Activated CD4-positive, alpha-beta memory T cell treated with anti-CD3 and anti-CD28 coated beads, Interleukin-2, amount 10 ng/mL, durations not matched to agents 7 days and 5 days (primary cell): ENCODE measurements at regions not wholly inside any gene's neighbourhood (a gene's known extent, or its start where the extent isn't known, plus 50 kb on each side); places are given as distances from the start of the nearest gene placed in this dataset.

Source experiments
- CTCF ChIA-PET: fragments of 350-600 bp; sonication (Branson Sonifier 250); formaldehyde crosslinking; loops from one replicate; lab custom pipeline; 2021; ENCODE audit warnings: antibody characterized with exemption, inconsistent platforms; lab: Charles Lee
- POLR2A ChIA-PET: fragments of 350-600 bp; sonication (Branson Sonifier 250); formaldehyde crosslinking; loops from one replicate; lab custom pipeline; 2021; ENCODE audit warnings: antibody characterized with exemption; lab: Charles Lee
- DNase-seq: peaks from one replicate; pipeline ENCODE4 v3.0.0-alpha.2; 2020
- H3K27ac Mint-ChIP-seq: one replicate; pipeline ENCODE4 v1.8.0; 2021; ENCODE audit warnings: mild to moderate bottlenecking, mixed read lengths
- H3K27me3 Mint-ChIP-seq: one replicate; pipeline ENCODE4 v1.8.0; 2021; ENCODE audit warnings: mixed read lengths
- H3K36me3 Mint-ChIP-seq: one replicate; pipeline ENCODE4 v1.8.0; 2021; ENCODE audit warnings: low read depth, mixed read lengths
- H3K4me1 Mint-ChIP-seq: one replicate; pipeline ENCODE4 v1.8.0; 2021; ENCODE audit warnings: mixed read lengths
- H3K4me3 Mint-ChIP-seq: one replicate; pipeline ENCODE4 v1.8.0; 2021; ENCODE audit warnings: mild to moderate bottlenecking, mixed read lengths
- H3K9me3 Mint-ChIP-seq: one replicate; pipeline ENCODE4 v1.8.0; 2021; ENCODE audit warnings: mixed read lengths

DNA sequence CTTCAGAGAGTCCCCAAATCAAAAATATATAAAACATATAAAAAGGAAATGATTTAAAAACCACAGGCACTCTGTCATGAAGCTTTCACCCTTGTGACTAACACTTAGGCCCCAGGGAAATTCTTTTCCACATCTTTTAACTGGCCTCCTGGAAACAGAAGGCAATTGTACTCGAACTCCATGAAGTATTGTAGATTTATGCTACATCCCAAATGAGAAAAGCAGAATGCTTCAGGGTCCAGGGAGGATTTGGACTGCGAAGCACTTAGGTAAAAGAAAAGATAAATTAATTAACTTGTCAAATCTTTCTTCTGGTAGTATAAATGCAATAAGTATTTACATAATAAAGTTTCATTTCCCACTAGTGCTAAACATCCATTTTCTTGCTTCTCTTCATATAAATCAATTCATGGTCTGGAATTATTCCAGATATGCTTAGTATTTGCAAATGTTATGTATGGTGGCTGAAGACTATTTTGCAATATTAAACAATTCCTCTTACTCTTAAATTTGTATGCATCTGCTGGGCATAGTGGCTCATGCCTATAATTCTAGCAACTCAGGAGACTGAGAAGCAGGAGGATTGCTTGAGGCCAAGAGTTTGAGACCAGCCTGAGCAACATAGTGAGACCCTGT lies 64.9 kb upstream of the ELL2 start:
- Mint-ChIP-seq H3K9me3 (no peaks in the 10 kb centered on the region), H3K27ac (no peak overlapping the region), H3K27me3 (no peaks in the 10 kb centered on the region), H3K4me3 (no peak overlapping the region), H3K4me1 (no peaks in the 10 kb centered on the region), H3K36me3 (no peaks in the 10 kb centered on the region)
- DNase-seq: no peak
- POLR2A ChIA-PET: no interaction called here
- CTCF ChIA-PET: no interaction called here

- H3K27me3 Mint-ChIP-seq: no peaks in the 10 kb centered on the region
- no peak overlapping the region for H3K4me3 Mint-ChIP-seq
- no peak overlapping the region for H3K27ac Mint-ChIP-seq
These were observed 63.2 kb upstream of the ELL2 start for GRCh38 chr5:96024683-96025475.

GRCh38 chr5:96023518-96023917 lies 61.9 kb upstream of the ELL2 start:
- H3K36me3 Mint-ChIP-seq: no peaks in the 10 kb centered on the region
- H3K9me3 Mint-ChIP-seq: no peaks in the 10 kb centered on the region
- POLR2A ChIA-PET: no interaction called here
- DNase-seq: no peak
- H3K27ac Mint-ChIP-seq: no peak overlapping the region
- H3K4me3 Mint-ChIP-seq: no peak overlapping the region
- CTCF ChIA-PET: no interaction called here
- no peaks in the 10 kb centered on the region for H3K27me3 Mint-ChIP-seq
- no peaks in the 10 kb centered on the region for H3K4me1 Mint-ChIP-seq

More at GRCh38 chr5:96024683-96025475, 63.2 kb upstream of the ELL2 start:
- ChIA-PET CTCF (no interaction called here), POLR2A (no interaction called here)
- Mint-ChIP-seq H3K9me3 (no peaks in the 10 kb centered on the region), H3K36me3 (no peaks in the 10 kb centered on the region), H3K4me1 (no peaks in the 10 kb centered on the region)
- DNase-seq: no peak

GRCh38 chr5:96022971-96023370 lies 61.3 kb upstream of the ELL2 start:
- CTCF ChIA-PET: no interaction called here
- no peaks in the 10 kb centered on the region for H3K27me3 Mint-ChIP-seq
- no peaks in the 10 kb centered on the region for H3K9me3 Mint-ChIP-seq
- no peak for DNase-seq
- H3K27ac Mint-ChIP-seq: no peak overlapping the region
- no peaks in the 10 kb centered on the region for H3K36me3 Mint-ChIP-seq
- POLR2A ChIA-PET: no interaction called here
- no peak overlapping the region for H3K4me3 Mint-ChIP-seq
- no peaks in the 10 kb centered on the region for H3K4me1 Mint-ChIP-seq

DNA sequence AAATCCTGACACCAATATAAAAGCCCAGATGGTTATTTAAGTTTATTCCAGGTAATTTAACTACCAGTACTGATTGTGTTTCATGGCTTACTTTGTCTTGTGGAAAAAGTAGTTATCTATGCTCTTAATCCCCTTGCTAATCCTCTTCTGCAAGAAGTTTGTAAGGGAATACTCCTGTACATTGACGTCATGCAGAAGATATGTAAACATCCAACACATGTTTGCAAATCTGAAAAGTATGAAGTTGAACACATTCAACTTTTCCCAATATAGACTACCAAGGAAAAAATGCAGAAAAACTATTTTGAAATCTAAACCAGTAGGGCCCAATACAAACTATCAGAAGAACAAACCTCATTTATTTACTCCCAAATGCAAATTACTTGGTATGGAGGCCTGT lies 56.3 kb upstream of the ELL2 start:
- peaks cover 5% of the 10 kb centered on the region for H3K4me1 Mint-ChIP-seq
- no peaks in the 10 kb centered on the region for H3K36me3 Mint-ChIP-seq
- CTCF ChIA-PET: no interaction called here
- DNase-seq: no peak
- POLR2A ChIA-PET: no interaction called here
- H3K9me3 Mint-ChIP-seq: peaks cover 3% of the 10 kb centered on the region
- no peak overlapping the region for H3K27ac Mint-ChIP-seq
- H3K4me3 Mint-ChIP-seq: no peak overlapping the region
- no peaks in the 10 kb centered on the region for H3K27me3 Mint-ChIP-seq

DNA sequence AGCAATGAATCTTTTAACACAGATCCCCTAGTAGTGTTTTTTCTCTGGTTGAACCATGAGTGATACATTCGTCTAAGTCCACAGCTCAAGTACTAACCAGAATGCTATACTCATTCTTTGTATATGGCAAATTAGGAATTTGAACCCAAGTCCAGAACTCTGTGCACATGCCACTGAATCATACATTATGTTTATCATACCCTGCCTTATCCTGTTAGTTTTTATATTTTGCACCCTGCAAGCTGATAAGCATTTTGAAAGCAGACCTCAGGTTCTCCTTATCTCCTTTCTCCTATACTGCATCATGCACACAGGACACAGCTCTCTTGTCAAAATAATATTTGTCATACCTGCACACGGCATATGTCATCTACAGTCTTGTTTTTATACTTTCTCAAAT lies 54.6 kb upstream of the ELL2 start:
- H3K4me1 Mint-ChIP-seq: peaks cover 5% of the 10 kb centered on the region
- no peaks in the 10 kb centered on the region for H3K27me3 Mint-ChIP-seq
- DNase-seq: no peak
- H3K9me3 Mint-ChIP-seq: peaks cover 3% of the 10 kb centered on the region
- H3K4me3 Mint-ChIP-seq: no peak overlapping the region
- ChIA-PET POLR2A (no interaction called here), CTCF (no interaction called here)
- H3K27ac Mint-ChIP-seq: no peak overlapping the region
- no peaks in the 10 kb centered on the region for H3K36me3 Mint-ChIP-seq

DNA sequence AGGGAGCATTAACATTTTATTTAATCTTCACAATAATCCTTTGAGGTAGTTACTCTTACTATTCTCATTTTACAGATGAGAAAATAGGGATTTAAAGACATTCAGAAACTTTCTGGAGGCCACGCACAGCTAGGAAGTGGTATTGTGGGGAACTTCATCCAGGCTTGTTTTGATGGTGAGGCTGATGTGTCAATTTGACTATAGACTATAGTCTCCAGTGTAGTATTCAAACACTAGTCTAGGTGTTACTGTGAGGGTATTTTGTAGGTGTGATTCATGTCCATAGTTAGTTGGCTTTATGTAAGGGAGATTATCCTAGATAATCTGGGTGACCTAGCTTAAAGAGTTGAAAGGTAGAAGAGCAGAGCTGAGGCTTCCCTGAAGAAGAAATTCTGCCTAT lies 54.1 kb upstream of the ELL2 start:
- Mint-ChIP-seq H3K36me3 (no peaks in the 10 kb centered on the region), H3K4me3 (no peak overlapping the region), H3K27ac (no peak overlapping the region), H3K4me1 (peaks cover 5% of the 10 kb centered on the region), H3K27me3 (no peaks in the 10 kb centered on the region), H3K9me3 (peaks cover 3% of the 10 kb centered on the region)
- CTCF ChIA-PET: no interaction called here
- POLR2A ChIA-PET: no interaction called here
- DNase-seq: no peak

DNA sequence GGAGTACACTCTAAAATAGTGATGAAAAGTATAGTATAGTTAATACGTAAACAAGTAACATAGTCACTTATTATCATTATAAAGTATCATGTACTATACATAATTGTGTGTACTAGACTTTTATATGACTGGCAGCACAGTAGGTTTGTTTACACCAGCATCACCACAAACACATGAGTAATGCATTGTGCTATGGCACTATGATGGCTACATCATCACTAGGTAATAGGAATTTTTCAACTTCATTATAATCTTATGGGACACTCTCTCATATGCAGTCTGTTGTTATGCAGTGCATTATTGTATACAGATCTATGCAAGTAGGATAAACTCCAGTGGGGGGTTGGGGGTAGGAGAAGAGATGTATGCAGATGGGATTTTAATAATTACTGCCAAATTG lies 52.7 kb upstream of the ELL2 start:
- Mint-ChIP-seq H3K9me3 (peaks cover 3% of the 10 kb centered on the region), H3K4me3 (no peak overlapping the region), H3K36me3 (peaks cover 2% of the 10 kb centered on the region), H3K27ac (no peak overlapping the region), H3K27me3 (no peaks in the 10 kb centered on the region), H3K4me1 (peaks cover 5% of the 10 kb centered on the region)
- ChIA-PET CTCF (no interaction called here), POLR2A (no interaction called here)
- no peak for DNase-seq

- H3K4me1 Mint-ChIP-seq: peaks cover 5% of the 10 kb centered on the region
- H3K36me3 Mint-ChIP-seq: peaks cover 2% of the 10 kb centered on the region
- POLR2A ChIA-PET: no interaction called here
- H3K9me3 Mint-ChIP-seq: peaks cover 6% of the 10 kb centered on the region
- DNase-seq: no peak
- CTCF ChIA-PET: no interaction called here
- no peak overlapping the region for H3K4me3 Mint-ChIP-seq
- H3K27me3 Mint-ChIP-seq: no peaks in the 10 kb centered on the region
- no peak overlapping the region for H3K27ac Mint-ChIP-seq
These were observed 51.6 kb upstream of the ELL2 start for GRCh38 chr5:96013254-96013653.

- H3K9me3 Mint-ChIP-seq: peaks cover 6% of the 10 kb centered on the region
- H3K27me3 Mint-ChIP-seq: no peaks in the 10 kb centered on the region
- DNase-seq: no peak
- H3K4me1 Mint-ChIP-seq: peaks cover 5% of the 10 kb centered on the region
- POLR2A ChIA-PET: no interaction called here
- no peak overlapping the region for H3K4me3 Mint-ChIP-seq
- CTCF ChIA-PET: no interaction called here
- H3K27ac Mint-ChIP-seq: no peak overlapping the region
- peaks cover 2% of the 10 kb centered on the region for H3K36me3 Mint-ChIP-seq
These were observed 50.7 kb upstream of the ELL2 start for GRCh38 chr5:96012399-96012798.
